GM12878 (cell line): ENCODE measurements at regions not wholly inside any gene's neighbourhood (a gene's known extent, or its start where the extent isn't known, plus 50 kb on each side); places are given as distances from the start of the nearest gene placed in this dataset.

Experiments used
- ATAC-seq: fragments of 200-7000 bp; cut with Tn5 transposase; 3 replicates; pipeline ENCODE4 v1.9.1; 2020; ENCODE audit warnings: mild to moderate bottlenecking, moderate library complexity
- BruUV-seq: library from RNA; stranded (reverse); fragments of 400-500 nt; replicated peaks from 2 replicates; lab custom pipeline; 2021; lab: Mats Ljungman, UMichigan
- CTCF ChIA-PET: fragments of 300-600 bp; sonication (Branson Sonifier 250); formaldehyde crosslinking; extraction: SDS; loops from one replicate; lab custom pipeline; 2021; ENCODE audit warnings: inconsistent platforms; lab: Yijun Ruan, JAX
- POLR2A ChIA-PET: fragments of 350-600 bp; formaldehyde crosslinking; extraction: SDS; loops from one replicate; lab custom pipeline; 2021; ENCODE audit warnings: inconsistent platforms; lab: Charles Lee
- RAD21 ChIA-PET: fragments of 300-600 bp; sonication (Branson Sonifier 250); formaldehyde crosslinking; loops from one replicate; lab custom pipeline; 2023; ENCODE audit warnings: antibody characterized with exemption; ENCODE audit not compliant: unreplicated experiment; lab: Charles Lee
- SMC1A ChIA-PET: fragments of 300-600 bp; sonication (Branson Sonifier 250); formaldehyde crosslinking; loops from one replicate; lab custom pipeline; 2023; ENCODE audit not compliant: unreplicated experiment, uncharacterized antibody; lab: Charles Lee
- DNase-seq: peaks from one replicate; pipeline ENCODE4 v3.0.0-alpha.2; 2011; ENCODE audit warnings: low read depth, low spot score
- FAIRE-seq: peaks from 3 replicates; lab custom pipeline; 2011; peaks lifted over from hg19 to GRCh38; lab: Jason Lieb, UNC
- H2AFZ ChIP-seq: 2 replicates; pipeline ENCODE4 v1.6.0; 2011; ENCODE audit warnings: low read depth, low read length, control low read depth; ENCODE audit not compliant: control insufficient read depth
- H3K27ac ChIP-seq: 2 replicates; pipeline ENCODE4 v1.5.1; 2011; ENCODE audit warnings: control low read depth; ENCODE audit not compliant: control insufficient read depth, insufficient read depth
- H3K27me3 ChIP-seq, 2 experiments: replicated peaks in 1 of 2; 2 replicates each; pipeline versions ENCODE4 v1.6.0 to v1.6.1; 2011; ENCODE audit warnings: low read length in 1 of 2; ENCODE audit not compliant: control insufficient read depth in 2 of 2, insufficient read depth in 2 of 2
- H3K36me3 ChIP-seq, 2 experiments: 2 replicates each; pipeline ENCODE4 v1.5.1; 2011; ENCODE audit warnings: low read length in 1 of 2; ENCODE audit not compliant: control insufficient read depth in 2 of 2, insufficient read depth in 2 of 2
- H3K4me1 ChIP-seq: 2 replicates; pipeline ENCODE4 v1.6.1; 2011; ENCODE audit warnings: mild to moderate bottlenecking, low read length, moderate library complexity, mixed read lengths; ENCODE audit not compliant: control insufficient read depth, insufficient read depth
- H3K4me2 ChIP-seq: 2 replicates; pipeline ENCODE4 v1.6.0; 2011; ENCODE audit warnings: control low read depth; ENCODE audit not compliant: control insufficient read depth, insufficient read depth
- H3K4me3 ChIP-seq: fragments of 200-600 bp; sonication (generic); 2 replicates; pipeline ENCODE4 v1.5.1; 2016
- H3K79me2 ChIP-seq: 2 replicates; pipeline ENCODE4 v1.6.0; 2011; ENCODE audit warnings: low read length; ENCODE audit not compliant: control insufficient read depth, insufficient read depth
- H3K9ac ChIP-seq: 2 replicates; pipeline ENCODE4 v1.8.0; 2011; ENCODE audit warnings: low read length, control low read depth, mixed read lengths; ENCODE audit not compliant: control insufficient read depth, insufficient read depth
- H3K9me3 ChIP-seq: replicated peaks from 3 replicates; pipeline ENCODE4 v1.5.1; 2011; ENCODE audit warnings: mild to moderate bottlenecking, low read length; ENCODE audit not compliant: control insufficient read depth, insufficient read depth
- H4K20me1 ChIP-seq: 2 replicates; pipeline ENCODE4 v1.6.0; 2011; ENCODE audit not compliant: control insufficient read depth, insufficient read depth
- CUX1 ChIP-seq: IDR thresholded peaks from 2 replicates; pipeline ENCODE4 v1.6.1; 2012; ENCODE audit warnings: improper control_type of control experiment, low read depth, low read length; ENCODE audit not compliant: insufficient replicate concordance
- E2F4 ChIP-seq: IDR thresholded peaks from 2 replicates; pipeline ENCODE4 v1.6.1; 2012; ENCODE audit warnings: low read depth, low read length, improper control_type of control experiment
- NBN ChIP-seq: fragments of 450-650 bp; IDR thresholded peaks from 2 replicates; pipeline ENCODE4 v1.6.1; 2016
- NR2C1 ChIP-seq: fragments of 450-650 bp; IDR thresholded peaks from 2 replicates; pipeline ENCODE4 v1.6.1; 2017; ENCODE audit warnings: antibody characterized with exemption, mild to moderate bottlenecking, moderate library complexity
- RAD21 ChIP-seq: IDR thresholded peaks from 2 replicates; pipeline ENCODE4 v1.6.1; 2011; ENCODE audit warnings: mild to moderate bottlenecking, low read depth, low read length, moderate library complexity; ENCODE audit not compliant: insufficient read depth
- in situ Hi-C: fragments of 300-500 bp; cut with MboI; formaldehyde crosslinking; loops from 9 replicates; pipeline ENCODE4 v1.14.3; 2018; ENCODE audit warnings: mixed read lengths
- intact Hi-C: fragments of 100-400 bp; cut with micrococcal nuclease; formaldehyde crosslinking; loops from one replicate; pipeline ENCODE4 v1.14.2; 2022; ENCODE audit not compliant: unreplicated experiment

- SMC1A ChIA-PET, result interaction anchor here (1.3 to 1.6 kb wide), 2 partner anchors 9 to 43 kb away, joined by 3 to 4 read pairs; no protein-coding TSS in a partner anchor
- no peak overlapping the region for H3K4me2 ChIP-seq
- no peaks in the 10 kb centered on the region for H3K27me3 ChIP-seq
- H3K79me2 ChIP-seq, result no peaks in the 10 kb centered on the region
- H3K36me3 ChIP-seq, result no peaks in the 10 kb centered on the region
- no peaks in the 10 kb centered on the region for H3K9me3 ChIP-seq
- BruUV-seq, result no TSS peak
- no peaks in the 10 kb centered on the region for H3K4me1 ChIP-seq
- in situ Hi-C loops, result no loop called here
- POLR2A ChIA-PET, result no interaction called here
- intact Hi-C loops, result loop anchor here (10.0 kb wide), 1 partner anchor 302 kb away; no protein-coding TSS in a partner anchor
- FAIRE-seq (no peak), DNase-seq (no peak), ATAC-seq (no peak)
- no peak overlapping the region for H3K27ac ChIP-seq
- H2AFZ ChIP-seq, result no peak overlapping the region
- no peak overlapping the region for H3K4me3 ChIP-seq
- RAD21 ChIA-PET, result no interaction called here
- TF ChIP-seq RAD21 (no peak), E2F4 (no peak), CUX1 (no peak), NBN (no peak), NR2C1 (no peak)
- H3K9ac ChIP-seq, result no peak overlapping the region
- H4K20me1 ChIP-seq, result no peaks in the 10 kb centered on the region
- CTCF ChIA-PET, result interaction anchor here (1.0 kb wide), 1 partner anchor 13 kb away, joined by 3 read pairs; no protein-coding TSS in a partner anchor
Observed at GRCh38 chr12:97272471-97272870, 190.1 kb upstream of the RMST start.
